NCI-H187 (cell line): ENCODE measurements at regions not wholly inside any gene's neighbourhood (a gene's known extent, or its start where the extent isn't known, plus 50 kb on each side); places are given as distances from the start of the nearest gene placed in this dataset.
A peak's percentile ranks its signal among the peaks of the same experiment; 100 is the strongest.
"Not testable (repeated sequence)": the region's sequence is repeated elsewhere in the genome, so short reads cannot be mapped to it uniquely, and the experiment has no call there.

ENCODE experiments used
- DNase-seq, 2 experiments: peaks; one replicate each; lab custom pipeline; 2025; lab: John Stamatoyannopoulos, UW

GRCh38 chr15:53212785-53213184, 422.6 kb upstream of the ONECUT1 start:
- DNase-seq = no peak

GRCh38 chr15:53210653-53211052, 420.5 kb upstream of the ONECUT1 start:
- no peak for DNase-seq

- no peak for DNase-seq
These were observed 419.4 kb upstream of the ONECUT1 start for GRCh38 chr15:53209396-53210042.

- no peak for DNase-seq
These were observed 418.6 kb upstream of the ONECUT1 start for GRCh38 chr15:53208751-53209150.

- DNase-seq = no peak
These were observed 413.3 kb upstream of the ONECUT1 start for GRCh38 chr15:53203454-53203853.

- no peak for DNase-seq
These were observed 412.7 kb upstream of the ONECUT1 start for GRCh38 chr15:53202876-53203275.

GRCh38 chr15:53197426-53197839, 407.3 kb upstream of the ONECUT1 start:
- peak in 1 of 2 experiments; percentile 56 for DNase-seq

- DNase-seq = no peak
These were observed 406.7 kb upstream of the ONECUT1 start for GRCh38 chr15:53196788-53197187.

GRCh38 chr15:53196242-53196641, 406.1 kb upstream of the ONECUT1 start:
- DNase-seq = no peak

- DNase-seq = no peak
These were observed 403.0 kb upstream of the ONECUT1 start for GRCh38 chr15:53193149-53193548.

GRCh38 chr15:53189860-53190259, 399.7 kb upstream of the ONECUT1 start:
- no peak for DNase-seq

GRCh38 chr15:53183449-53183848, 393.3 kb upstream of the ONECUT1 start:
- DNase-seq = not testable (repeated sequence)

- DNase-seq = no peak
These were observed 381.4 kb upstream of the ONECUT1 start for GRCh38 chr15:53171571-53171970.

GRCh38 chr15:53166684-53167201, 376.6 kb upstream of the ONECUT1 start:
- DNase-seq = no peak

GRCh38 chr15:53165988-53166683, 376.0 kb upstream of the ONECUT1 start:
- DNase-seq = no peak

GRCh38 chr15:53160092-53160704, 370.1 kb upstream of the ONECUT1 start:
- no peak for DNase-seq

GRCh38 chr15:53159458-53159857, 369.3 kb upstream of the ONECUT1 start:
- no peak for DNase-seq

- no peak for DNase-seq
These were observed 368.9 kb upstream of the ONECUT1 start for GRCh38 chr15:53158995-53159394.

GRCh38 chr15:53133255-53133850, 343.2 kb upstream of the ONECUT1 start:
- no peak for DNase-seq

GRCh38 chr15:53130943-53131342, 340.8 kb upstream of the ONECUT1 start:
- no peak for DNase-seq

GRCh38 chr15:53129121-53129904, 339.2 kb upstream of the ONECUT1 start:
- DNase-seq = no peak

GRCh38 chr15:53128652-53129051, 338.5 kb upstream of the ONECUT1 start:
- DNase-seq = no peak
